Effector memory CD4-positive, alpha-beta T cell (primary cell): ENCODE measurements at regions not wholly inside any gene's neighbourhood (a gene's known extent, or its start where the extent isn't known, plus 50 kb on each side); places are given as distances from the start of the nearest gene placed in this dataset.
"Not testable (repeated sequence)": the region's sequence is repeated elsewhere in the genome, so short reads cannot be mapped to it uniquely, and the experiment has no call there.

Experiments used
- DNase-seq, 3 donors: peaks; one replicate each; pipeline ENCODE4 v3.0.0-alpha.2; 2020
- H3K27ac ChIP-seq: 2 replicates; pipeline ENCODE4 v1.7.0; 2013; ENCODE audit warnings: mild to moderate bottlenecking, low read length, moderate library complexity; ENCODE audit not compliant: insufficient read depth, poor library complexity, severe bottlenecking
- H3K27me3 ChIP-seq: replicated peaks from 2 replicates; pipeline ENCODE4 v1.7.0; 2013; ENCODE audit warnings: mild to moderate bottlenecking, low read length; ENCODE audit not compliant: insufficient read depth, control insufficient read depth, poor library complexity, severe bottlenecking
- H3K36me3 ChIP-seq: 2 replicates; pipeline ENCODE4 v1.7.0; 2013; ENCODE audit warnings: mild to moderate bottlenecking, low read length, moderate library complexity; ENCODE audit not compliant: control insufficient read depth, insufficient read depth
- H3K4me1 ChIP-seq: 2 replicates; pipeline ENCODE4 v1.7.0; 2013; ENCODE audit warnings: low read length, mild to moderate bottlenecking; ENCODE audit not compliant: control insufficient read depth, insufficient read depth, poor library complexity, severe bottlenecking
- H3K4me3 ChIP-seq: 2 replicates; pipeline ENCODE4 v1.7.0; 2013; ENCODE audit warnings: low read length, low read depth, mild to moderate bottlenecking; ENCODE audit not compliant: insufficient read depth, poor library complexity, severe bottlenecking
- H3K9me3 ChIP-seq: 2 replicates; pipeline ENCODE4 v1.7.0; 2013; ENCODE audit warnings: mild to moderate bottlenecking, low read length, moderate library complexity; ENCODE audit not compliant: control insufficient read depth

- H3K9me3 ChIP-seq: no peaks in the 10 kb centered on the region
- no peaks in the 10 kb centered on the region for H3K27me3 ChIP-seq
- no peak overlapping the region for H3K27ac ChIP-seq
- DNase-seq: no peak
- H3K4me3 ChIP-seq: no peak overlapping the region
- no peaks in the 10 kb centered on the region for H3K4me1 ChIP-seq
- H3K36me3 ChIP-seq: no peaks in the 10 kb centered on the region
These were observed 379.5 kb upstream of the ATP10A start for GRCh38 chr15:26242565-26243071.

- no peaks in the 10 kb centered on the region for H3K27me3 ChIP-seq
- no peaks in the 10 kb centered on the region for H3K9me3 ChIP-seq
- no peak overlapping the region for H3K4me3 ChIP-seq
- H3K27ac ChIP-seq: no peak overlapping the region
- DNase-seq: no peak
- no peaks in the 10 kb centered on the region for H3K36me3 ChIP-seq
- no peaks in the 10 kb centered on the region for H3K4me1 ChIP-seq
These were observed 372.7 kb upstream of the ATP10A start for GRCh38 chr15:26235864-26236263.

GRCh38 chr15:26234976-26235767, 372.0 kb upstream of the ATP10A start:
- no peaks in the 10 kb centered on the region for H3K27me3 ChIP-seq
- no peaks in the 10 kb centered on the region for H3K9me3 ChIP-seq
- no peaks in the 10 kb centered on the region for H3K4me1 ChIP-seq
- no peak overlapping the region for H3K4me3 ChIP-seq
- no peaks in the 10 kb centered on the region for H3K36me3 ChIP-seq
- no peak for DNase-seq
- H3K27ac ChIP-seq: no peak overlapping the region

- Histone ChIP-seq H3K27ac (no peak overlapping the region), H3K4me1 (no peaks in the 10 kb centered on the region), H3K36me3 (no peaks in the 10 kb centered on the region), H3K9me3 (no peaks in the 10 kb centered on the region), H3K27me3 (no peaks in the 10 kb centered on the region), H3K4me3 (no peak overlapping the region)
- no peak for DNase-seq
These were observed 369.6 kb upstream of the ATP10A start for GRCh38 chr15:26232691-26233090.

DNA sequence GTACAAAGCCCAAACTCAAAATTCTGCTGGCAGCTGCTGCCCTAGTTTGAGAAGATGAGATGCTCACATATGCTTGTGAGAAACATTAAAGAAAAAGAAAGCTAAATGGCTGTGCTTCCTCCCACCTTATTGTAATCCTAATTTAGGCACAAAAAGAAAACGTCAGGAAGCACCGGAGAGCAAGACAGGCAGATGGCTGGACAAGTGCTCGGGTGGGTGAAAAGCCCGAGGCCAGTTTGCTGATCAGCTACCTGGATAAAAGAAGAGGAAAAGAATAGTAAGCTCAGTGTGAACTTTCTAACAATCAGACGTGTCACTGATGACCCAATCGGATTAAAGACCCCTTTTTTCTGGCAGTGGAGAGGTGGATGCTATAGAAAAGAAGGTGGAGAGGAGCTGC, 368.0 kb upstream of the ATP10A start:
- no peak overlapping the region for H3K27ac ChIP-seq
- H3K27me3 ChIP-seq: no peaks in the 10 kb centered on the region
- no peaks in the 10 kb centered on the region for H3K4me1 ChIP-seq
- no peak overlapping the region for H3K4me3 ChIP-seq
- no peaks in the 10 kb centered on the region for H3K36me3 ChIP-seq
- H3K9me3 ChIP-seq: no peaks in the 10 kb centered on the region
- DNase-seq: no peak

DNA sequence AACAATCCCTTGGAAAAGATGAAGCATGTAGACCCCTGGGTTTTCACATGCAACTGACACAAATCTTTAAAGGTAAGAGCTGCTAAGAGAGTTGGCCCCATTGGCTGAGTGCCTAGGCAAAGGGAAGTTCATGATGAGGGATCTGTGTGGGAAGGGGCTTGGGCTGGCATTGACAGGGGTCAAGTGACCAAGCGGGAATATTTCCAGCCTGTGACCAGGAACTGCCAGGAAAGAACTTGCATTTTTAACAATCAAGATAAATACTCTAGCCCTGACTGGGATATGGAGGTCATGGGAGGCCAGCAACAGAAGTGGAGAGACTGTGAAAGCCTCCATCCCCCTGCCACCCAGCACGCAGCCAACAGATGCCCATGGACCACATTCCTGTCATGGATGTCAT, 361.1 kb upstream of the ATP10A start:
- no peaks in the 10 kb centered on the region for H3K36me3 ChIP-seq
- no peak for DNase-seq
- no peak overlapping the region for H3K4me3 ChIP-seq
- no peak overlapping the region for H3K27ac ChIP-seq
- H3K27me3 ChIP-seq: no peaks in the 10 kb centered on the region
- no peaks in the 10 kb centered on the region for H3K4me1 ChIP-seq
- no peaks in the 10 kb centered on the region for H3K9me3 ChIP-seq

DNA sequence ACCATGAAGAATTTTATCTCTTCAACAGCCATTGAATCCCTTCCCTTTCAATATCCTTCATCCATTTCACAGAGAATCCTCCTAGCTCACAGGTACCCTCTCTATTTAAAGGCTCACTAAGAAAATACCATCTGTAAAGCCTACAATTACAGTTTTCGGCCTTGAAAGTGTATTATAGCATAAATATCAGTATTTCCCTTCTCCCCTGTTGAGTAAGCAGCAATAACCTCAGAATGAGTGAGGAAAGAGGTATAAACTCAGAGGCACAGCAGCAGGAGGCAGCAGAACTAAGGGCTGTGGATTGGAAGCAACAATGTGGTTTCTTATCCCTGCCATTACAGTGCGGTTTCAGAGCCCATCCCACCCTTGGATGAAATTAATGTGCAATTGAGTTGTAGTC, 360.6 kb upstream of the ATP10A start:
- no peaks in the 10 kb centered on the region for H3K9me3 ChIP-seq
- no peaks in the 10 kb centered on the region for H3K27me3 ChIP-seq
- no peaks in the 10 kb centered on the region for H3K4me1 ChIP-seq

DNA sequence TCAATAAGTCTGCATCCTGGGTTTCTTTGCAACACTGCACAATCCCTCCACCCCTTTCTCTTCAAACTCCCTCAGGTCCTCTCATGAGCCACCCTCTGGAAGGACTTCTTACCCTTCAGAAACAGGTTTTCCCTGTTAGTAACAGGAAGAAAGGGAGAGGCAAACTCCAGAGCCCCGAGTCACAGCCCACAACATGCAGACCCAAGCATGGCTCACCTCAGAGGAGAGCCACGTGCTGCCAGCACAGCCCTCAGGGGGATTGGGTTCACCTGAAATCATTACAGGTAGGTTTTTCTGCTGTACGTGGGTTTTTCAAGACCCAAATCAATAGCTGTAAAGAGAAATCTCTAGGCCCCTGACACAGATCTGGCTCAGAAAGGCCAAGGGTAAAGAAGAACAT, 359.7 kb upstream of the ATP10A start:
- H3K9me3 ChIP-seq: no peaks in the 10 kb centered on the region
- DNase-seq: no peak
- no peak overlapping the region for H3K27ac ChIP-seq
- H3K4me1 ChIP-seq: no peaks in the 10 kb centered on the region
- no peak overlapping the region for H3K4me3 ChIP-seq
- H3K36me3 ChIP-seq: no peaks in the 10 kb centered on the region
- H3K27me3 ChIP-seq: no peaks in the 10 kb centered on the region

More for the DNA sequence above, 360.6 kb upstream of the ATP10A start:
- H3K27ac ChIP-seq: no peak overlapping the region
- no peak for DNase-seq
- no peaks in the 10 kb centered on the region for H3K36me3 ChIP-seq
- no peak overlapping the region for H3K4me3 ChIP-seq

- H3K27ac ChIP-seq, H3K27me3 ChIP-seq, H3K4me3 ChIP-seq, H3K36me3 ChIP-seq, DNase-seq, H3K9me3 ChIP-seq, H3K4me1 ChIP-seq: not testable (repeated sequence)
These were observed 353.9 kb upstream of the ATP10A start for GRCh38 chr15:26217043-26217442.

DNA sequence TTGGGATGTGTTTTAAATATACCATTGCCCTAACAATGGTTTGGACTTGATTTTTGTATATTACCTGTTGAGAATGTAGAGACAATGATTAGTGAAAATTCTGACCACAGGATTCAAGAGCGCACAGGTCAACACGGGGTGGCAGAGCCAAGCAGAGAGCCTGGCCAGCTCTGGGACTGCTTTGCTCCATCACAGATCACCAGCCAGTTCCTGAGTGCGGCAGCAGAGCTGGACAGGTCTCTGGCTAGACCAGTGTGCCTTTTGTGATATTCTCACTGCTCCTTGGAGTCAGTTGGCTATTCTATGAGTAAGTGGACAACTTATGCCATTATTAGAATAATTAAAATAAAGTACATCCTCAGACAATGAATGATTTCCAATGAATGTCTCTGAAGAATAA, 351.2 kb upstream of the ATP10A start:
- H3K4me1 ChIP-seq: no peaks in the 10 kb centered on the region
- H3K27me3 ChIP-seq: no peaks in the 10 kb centered on the region
- H3K9me3 ChIP-seq: no peaks in the 10 kb centered on the region
- no peak for DNase-seq
- H3K27ac ChIP-seq: no peak overlapping the region
- H3K4me3 ChIP-seq: no peak overlapping the region
- H3K36me3 ChIP-seq: no peaks in the 10 kb centered on the region
